ENCODE measurements at regions not wholly inside any gene's neighbourhood (a gene's known extent, or its start where the extent isn't known, plus 50 kb on each side); places are given as distances from the start of the nearest gene placed in this dataset.

GRCh38 chr12:59186451-59186850 is 266.1 kb upstream of the LRIG3 start:
- Histone ChIP-seq H3K27ac (ENCODE audit: low read depth, low read length, poor library complexity, severe bottlenecking) (no peak overlapping the region), H4K20me1 (ENCODE audit: insufficient read depth, low read length) (no peaks in the 10 kb centered on the region), H3K27me3 (ENCODE audit: insufficient read depth, low read length) (no peaks in the 10 kb centered on the region), H3K4me3 (ENCODE audit: low read depth, low read length, poor library complexity, severe bottlenecking) (no peak overlapping the region), H3K4me1 (ENCODE audit: insufficient read depth, low read length, severe bottlenecking) (no peaks in the 10 kb centered on the region), H3K9me3 (ENCODE audit: low read length) (no peaks in the 10 kb centered on the region), H3K4me2 (ENCODE audit: low read length) (no peak overlapping the region), H3K79me2 (ENCODE audit: insufficient read depth, low read length) (no peaks in the 10 kb centered on the region), H3F3A (ENCODE audit: insufficient read depth, low read length) (no peaks in the 10 kb centered on the region), H3K36me3 (ENCODE audit: insufficient read depth, low read length) (no peaks in the 10 kb centered on the region), H3K9me2 (ENCODE audit: low read depth, low read length) (no peaks in the 10 kb centered on the region), H3K9ac (ENCODE audit: low read length) (no peak overlapping the region), H2AFZ (ENCODE audit: low read length) (no peak overlapping the region)
- TF ChIP-seq CTCF (IDR thresholded peaks at IDR 0.05; ENCODE audit: low read length) = no peak
- TF ChIP-seq EZH2 (IDR thresholded peaks at IDR 0.05; ENCODE audit: borderline replicate concordance, low read length) = no peak

- H3K4me2 ChIP-seq (ENCODE audit: low read length) = no peak overlapping the region
- H4K20me1 ChIP-seq (ENCODE audit: insufficient read depth, low read length) = no peaks in the 10 kb centered on the region
- no peaks in the 10 kb centered on the region for H3K4me1 ChIP-seq (ENCODE audit: insufficient read depth, low read length, severe bottlenecking)
- H3K27ac ChIP-seq (ENCODE audit: low read depth, low read length, poor library complexity, severe bottlenecking) = no peak overlapping the region
- no peaks in the 10 kb centered on the region for H3K9me3 ChIP-seq (ENCODE audit: low read length)
- no peak for TF ChIP-seq CTCF (IDR thresholded peaks at IDR 0.05; ENCODE audit: low read length)
- no peak for TF ChIP-seq EZH2 (IDR thresholded peaks at IDR 0.05; ENCODE audit: borderline replicate concordance, low read length)
- H3K79me2 ChIP-seq (ENCODE audit: insufficient read depth, low read length) = no peaks in the 10 kb centered on the region
- H2AFZ ChIP-seq (ENCODE audit: low read length) = no peak overlapping the region
- H3K27me3 ChIP-seq (ENCODE audit: insufficient read depth, low read length) = no peaks in the 10 kb centered on the region
- H3K9me2 ChIP-seq (ENCODE audit: low read depth, low read length) = no peaks in the 10 kb centered on the region
- no peak overlapping the region for H3K4me3 ChIP-seq (ENCODE audit: low read depth, low read length, poor library complexity, severe bottlenecking)
- H3K9ac ChIP-seq (ENCODE audit: low read length) = no peak overlapping the region
- no peaks in the 10 kb centered on the region for H3F3A ChIP-seq (ENCODE audit: insufficient read depth, low read length)
- no peaks in the 10 kb centered on the region for H3K36me3 ChIP-seq (ENCODE audit: insufficient read depth, low read length)
These were observed 265.0 kb upstream of the LRIG3 start for GRCh38 chr12:59185295-59185694.

GRCh38 chr12:59182658-59183455 is 262.6 kb upstream of the LRIG3 start:
- Histone ChIP-seq H3K36me3 (ENCODE audit: insufficient read depth, low read length) (no peaks in the 10 kb centered on the region), H3K27ac (ENCODE audit: low read depth, low read length, poor library complexity, severe bottlenecking) (no peak overlapping the region), H3K9me3 (ENCODE audit: low read length) (no peaks in the 10 kb centered on the region), H3K79me2 (ENCODE audit: insufficient read depth, low read length) (no peaks in the 10 kb centered on the region), H3K4me2 (ENCODE audit: low read length) (no peak overlapping the region), H3K9me2 (ENCODE audit: low read depth, low read length) (no peaks in the 10 kb centered on the region), H3K4me1 (ENCODE audit: insufficient read depth, low read length, severe bottlenecking) (no peaks in the 10 kb centered on the region), H2AFZ (ENCODE audit: low read length) (no peak overlapping the region), H4K20me1 (ENCODE audit: insufficient read depth, low read length) (no peaks in the 10 kb centered on the region), H3K27me3 (ENCODE audit: insufficient read depth, low read length) (no peaks in the 10 kb centered on the region), H3F3A (ENCODE audit: insufficient read depth, low read length) (no peaks in the 10 kb centered on the region), H3K4me3 (ENCODE audit: low read depth, low read length, poor library complexity, severe bottlenecking) (no peak overlapping the region), H3K9ac (ENCODE audit: low read length) (no peak overlapping the region)
- TF ChIP-seq CTCF (IDR thresholded peaks at IDR 0.05; ENCODE audit: low read length) = no peak

Data from OCI-LY1 (cell line).